GM12878 (cell line): ENCODE measurements at regions not wholly inside any gene's neighbourhood (a gene's known extent, or its start where the extent isn't known, plus 50 kb on each side); places are given as distances from the start of the nearest gene placed in this dataset.

ENCODE experiments used
- CEBPB ChIP-seq, 2 experiments: fragments of 150-350 bp in 1 of 2; IDR thresholded peaks; 2 replicates each; pipeline ENCODE4 v1.6.1; 2012 to 2014; ENCODE audit warnings: low read depth in 2 of 2, low read length in 2 of 2, borderline replicate concordance in 1 of 2, inconsistent platforms in 1 of 2
- CREB1 ChIP-seq: IDR thresholded peaks from 2 replicates; pipeline ENCODE4 v1.6.1; 2012; ENCODE audit warnings: low read depth, mild to moderate bottlenecking, inconsistent platforms
- ESRRA ChIP-seq: IDR thresholded peaks from 2 replicates; pipeline ENCODE4 v1.6.1; 2012; ENCODE audit warnings: mild to moderate bottlenecking, low read length, improper control_type of control experiment
- FOXK2 ChIP-seq: fragments of 450-650 bp; IDR thresholded peaks from 2 replicates; pipeline ENCODE4 v1.6.1; 2017; ENCODE audit warnings: mild to moderate bottlenecking, moderate library complexity
- MYB ChIP-seq: fragments of 150-350 bp; IDR thresholded peaks from 2 replicates; pipeline ENCODE4 v1.6.1; 2014; ENCODE audit warnings: mild to moderate bottlenecking, low read depth, low read length, borderline replicate concordance
- MYC ChIP-seq: IDR thresholded peaks from 2 replicates; pipeline ENCODE4 v1.6.1; 2011; ENCODE audit warnings: mild to moderate bottlenecking, low read length, moderate library complexity, inconsistent platforms; ENCODE audit not compliant: insufficient read depth, insufficient replicate concordance, insufficient read length, severe bottlenecking
- SMARCA5 ChIP-seq: fragments of 450-650 bp; IDR thresholded peaks from 2 replicates; pipeline ENCODE4 v1.6.1; 2017; ENCODE audit warnings: mild to moderate bottlenecking
- TBL1XR1 ChIP-seq: IDR thresholded peaks from 2 replicates; pipeline ENCODE4 v1.6.1; 2012; ENCODE audit warnings: low read depth, low read length, improper control_type of control experiment
- TCF3 ChIP-seq: IDR thresholded peaks from 2 replicates; pipeline ENCODE4 v1.6.1; 2012; ENCODE audit warnings: low read depth, mild to moderate bottlenecking, low read length, borderline replicate concordance; ENCODE audit not compliant: insufficient read depth
- TF ChIP-seq, protein P1 (sequence below): fragments of 450-650 bp; IDR thresholded peaks from 2 replicates; pipeline ENCODE4 v1.6.1; 2018; ENCODE audit warnings: borderline replicate concordance, mild to moderate bottlenecking; ENCODE audit not compliant: partially characterized antibody
- TF ChIP-seq, protein P2 (sequence below): IDR thresholded peaks from 2 replicates; pipeline ENCODE4 v1.6.1; 2012; ENCODE audit warnings: mild to moderate bottlenecking, low read depth, low read length
- TF ChIP-seq, protein P3 (sequence below): fragments of 150-350 bp; IDR thresholded peaks from 2 replicates; pipeline ENCODE4 v1.6.1; 2014; ENCODE audit warnings: mild to moderate bottlenecking, low read depth, low read length
- TF ChIP-seq, protein P4 (sequence below): fragments of 450-650 bp; IDR thresholded peaks from 2 replicates; pipeline ENCODE4 v1.6.1; 2017; ENCODE audit warnings: mild to moderate bottlenecking
- TF ChIP-seq, protein P5 (sequence below): fragments of 450-650 bp; IDR thresholded peaks from 2 replicates; pipeline ENCODE4 v1.6.1; 2017; ENCODE audit warnings: mild to moderate bottlenecking, low read depth, inconsistent platforms; ENCODE audit not compliant: poor library complexity, severe bottlenecking
- TF ChIP-seq, protein P6 (sequence below): IDR thresholded peaks from 2 replicates; pipeline ENCODE4 v1.6.1; 2012; ENCODE audit warnings: low read depth, low read length, improper control_type of control experiment

DNA sequence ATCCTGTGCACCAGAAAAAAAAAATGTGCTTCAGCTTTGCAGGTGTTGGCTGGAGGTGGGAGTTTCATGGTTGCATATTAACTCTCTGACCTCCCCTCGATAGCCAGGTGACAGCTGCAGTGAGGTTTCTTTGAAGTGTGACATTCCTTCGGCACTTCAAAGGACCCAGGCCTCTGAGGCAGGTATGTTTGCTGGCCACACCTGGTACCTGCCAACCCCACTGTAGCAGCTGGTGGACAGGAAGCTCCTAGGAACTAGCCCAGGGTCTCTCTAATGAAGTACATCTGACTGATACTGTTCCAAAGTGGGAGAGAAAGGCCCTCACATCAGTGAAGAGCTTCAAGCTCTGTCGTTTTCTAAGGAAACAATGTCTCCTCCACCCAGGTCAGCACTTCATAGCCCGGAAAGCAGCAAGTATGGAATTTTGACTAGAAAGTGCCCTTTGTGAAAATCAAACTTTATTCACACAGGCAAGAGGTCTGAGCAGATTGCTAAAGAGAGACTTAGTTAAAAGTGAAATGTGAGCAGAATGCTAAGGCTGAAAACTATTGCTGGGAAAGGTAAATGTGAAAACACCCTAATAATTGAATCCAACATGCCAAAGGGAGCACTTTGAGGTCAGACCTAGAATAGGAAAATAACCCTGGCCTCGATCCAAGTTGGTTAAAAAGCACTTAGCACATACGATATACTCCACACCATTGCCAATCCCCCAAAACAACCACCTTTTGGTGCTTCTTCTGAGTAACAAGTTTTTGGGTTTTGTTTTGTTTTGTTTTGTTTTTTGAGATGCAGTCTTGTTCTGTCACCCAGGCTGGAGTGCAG is 71.3 kb downstream of the PHLDA1 start (continued):
- TF ChIP-seq, protein P1, sequence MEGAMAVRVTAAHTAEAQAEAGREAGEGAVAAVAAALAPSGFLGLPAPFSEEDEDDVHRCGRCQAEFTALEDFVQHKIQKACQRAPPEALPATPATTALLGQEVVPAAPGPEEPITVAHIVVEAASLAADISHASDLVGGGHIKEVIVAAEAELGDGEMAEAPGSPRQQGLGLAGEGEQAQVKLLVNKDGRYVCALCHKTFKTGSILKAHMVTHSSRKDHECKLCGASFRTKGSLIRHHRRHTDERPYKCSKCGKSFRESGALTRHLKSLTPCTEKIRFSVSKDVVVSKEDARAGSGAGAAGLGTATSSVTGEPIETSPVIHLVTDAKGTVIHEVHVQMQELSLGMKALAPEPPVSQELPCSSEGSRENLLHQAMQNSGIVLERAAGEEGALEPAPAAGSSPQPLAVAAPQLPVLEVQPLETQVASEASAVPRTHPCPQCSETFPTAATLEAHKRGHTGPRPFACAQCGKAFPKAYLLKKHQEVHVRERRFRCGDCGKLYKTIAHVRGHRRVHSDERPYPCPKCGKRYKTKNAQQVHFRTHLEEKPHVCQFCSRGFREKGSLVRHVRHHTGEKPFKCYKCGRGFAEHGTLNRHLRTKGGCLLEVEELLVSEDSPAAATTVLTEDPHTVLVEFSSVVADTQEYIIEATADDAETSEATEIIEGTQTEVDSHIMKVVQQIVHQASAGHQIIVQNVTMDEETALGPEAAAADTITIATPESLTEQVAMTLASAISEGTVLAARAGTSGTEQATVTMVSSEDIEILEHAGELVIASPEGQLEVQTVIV, result no peak
- TF ChIP-seq MYC, result no peak
- no peak for TF ChIP-seq CEBPB (IDR thresholded peaks at IDR 0.05; ENCODE audit: borderline replicate concordance in 1 of 2, low read depth in 2 of 2, low read length in 2 of 2)
- no peak for TF ChIP-seq CREB1
- no peak for TF ChIP-seq FOXK2
- TF ChIP-seq, protein P2, sequence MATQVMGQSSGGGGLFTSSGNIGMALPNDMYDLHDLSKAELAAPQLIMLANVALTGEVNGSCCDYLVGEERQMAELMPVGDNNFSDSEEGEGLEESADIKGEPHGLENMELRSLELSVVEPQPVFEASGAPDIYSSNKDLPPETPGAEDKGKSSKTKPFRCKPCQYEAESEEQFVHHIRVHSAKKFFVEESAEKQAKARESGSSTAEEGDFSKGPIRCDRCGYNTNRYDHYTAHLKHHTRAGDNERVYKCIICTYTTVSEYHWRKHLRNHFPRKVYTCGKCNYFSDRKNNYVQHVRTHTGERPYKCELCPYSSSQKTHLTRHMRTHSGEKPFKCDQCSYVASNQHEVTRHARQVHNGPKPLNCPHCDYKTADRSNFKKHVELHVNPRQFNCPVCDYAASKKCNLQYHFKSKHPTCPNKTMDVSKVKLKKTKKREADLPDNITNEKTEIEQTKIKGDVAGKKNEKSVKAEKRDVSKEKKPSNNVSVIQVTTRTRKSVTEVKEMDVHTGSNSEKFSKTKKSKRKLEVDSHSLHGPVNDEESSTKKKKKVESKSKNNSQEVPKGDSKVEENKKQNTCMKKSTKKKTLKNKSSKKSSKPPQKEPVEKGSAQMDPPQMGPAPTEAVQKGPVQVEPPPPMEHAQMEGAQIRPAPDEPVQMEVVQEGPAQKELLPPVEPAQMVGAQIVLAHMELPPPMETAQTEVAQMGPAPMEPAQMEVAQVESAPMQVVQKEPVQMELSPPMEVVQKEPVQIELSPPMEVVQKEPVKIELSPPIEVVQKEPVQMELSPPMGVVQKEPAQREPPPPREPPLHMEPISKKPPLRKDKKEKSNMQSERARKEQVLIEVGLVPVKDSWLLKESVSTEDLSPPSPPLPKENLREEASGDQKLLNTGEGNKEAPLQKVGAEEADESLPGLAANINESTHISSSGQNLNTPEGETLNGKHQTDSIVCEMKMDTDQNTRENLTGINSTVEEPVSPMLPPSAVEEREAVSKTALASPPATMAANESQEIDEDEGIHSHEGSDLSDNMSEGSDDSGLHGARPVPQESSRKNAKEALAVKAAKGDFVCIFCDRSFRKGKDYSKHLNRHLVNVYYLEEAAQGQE, result no peak
- no peak for TF ChIP-seq TBL1XR1
- TF ChIP-seq, protein P3, sequence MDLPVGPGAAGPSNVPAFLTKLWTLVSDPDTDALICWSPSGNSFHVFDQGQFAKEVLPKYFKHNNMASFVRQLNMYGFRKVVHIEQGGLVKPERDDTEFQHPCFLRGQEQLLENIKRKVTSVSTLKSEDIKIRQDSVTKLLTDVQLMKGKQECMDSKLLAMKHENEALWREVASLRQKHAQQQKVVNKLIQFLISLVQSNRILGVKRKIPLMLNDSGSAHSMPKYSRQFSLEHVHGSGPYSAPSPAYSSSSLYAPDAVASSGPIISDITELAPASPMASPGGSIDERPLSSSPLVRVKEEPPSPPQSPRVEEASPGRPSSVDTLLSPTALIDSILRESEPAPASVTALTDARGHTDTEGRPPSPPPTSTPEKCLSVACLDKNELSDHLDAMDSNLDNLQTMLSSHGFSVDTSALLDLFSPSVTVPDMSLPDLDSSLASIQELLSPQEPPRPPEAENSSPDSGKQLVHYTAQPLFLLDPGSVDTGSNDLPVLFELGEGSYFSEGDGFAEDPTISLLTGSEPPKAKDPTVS, result no peak
- TF ChIP-seq, protein P4, sequence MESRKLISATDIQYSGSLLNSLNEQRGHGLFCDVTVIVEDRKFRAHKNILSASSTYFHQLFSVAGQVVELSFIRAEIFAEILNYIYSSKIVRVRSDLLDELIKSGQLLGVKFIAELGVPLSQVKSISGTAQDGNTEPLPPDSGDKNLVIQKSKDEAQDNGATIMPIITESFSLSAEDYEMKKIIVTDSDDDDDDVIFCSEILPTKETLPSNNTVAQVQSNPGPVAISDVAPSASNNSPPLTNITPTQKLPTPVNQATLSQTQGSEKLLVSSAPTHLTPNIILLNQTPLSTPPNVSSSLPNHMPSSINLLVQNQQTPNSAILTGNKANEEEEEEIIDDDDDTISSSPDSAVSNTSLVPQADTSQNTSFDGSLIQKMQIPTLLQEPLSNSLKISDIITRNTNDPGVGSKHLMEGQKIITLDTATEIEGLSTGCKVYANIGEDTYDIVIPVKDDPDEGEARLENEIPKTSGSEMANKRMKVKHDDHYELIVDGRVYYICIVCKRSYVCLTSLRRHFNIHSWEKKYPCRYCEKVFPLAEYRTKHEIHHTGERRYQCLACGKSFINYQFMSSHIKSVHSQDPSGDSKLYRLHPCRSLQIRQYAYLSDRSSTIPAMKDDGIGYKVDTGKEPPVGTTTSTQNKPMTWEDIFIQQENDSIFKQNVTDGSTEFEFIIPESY, result no peak
- no peak for TF ChIP-seq SMARCA5
- TF ChIP-seq TCF3, result peak; percentile 33; the same call in 1 of the 2 replicates
- TF ChIP-seq MYB, result no peak
- TF ChIP-seq, protein P5, sequence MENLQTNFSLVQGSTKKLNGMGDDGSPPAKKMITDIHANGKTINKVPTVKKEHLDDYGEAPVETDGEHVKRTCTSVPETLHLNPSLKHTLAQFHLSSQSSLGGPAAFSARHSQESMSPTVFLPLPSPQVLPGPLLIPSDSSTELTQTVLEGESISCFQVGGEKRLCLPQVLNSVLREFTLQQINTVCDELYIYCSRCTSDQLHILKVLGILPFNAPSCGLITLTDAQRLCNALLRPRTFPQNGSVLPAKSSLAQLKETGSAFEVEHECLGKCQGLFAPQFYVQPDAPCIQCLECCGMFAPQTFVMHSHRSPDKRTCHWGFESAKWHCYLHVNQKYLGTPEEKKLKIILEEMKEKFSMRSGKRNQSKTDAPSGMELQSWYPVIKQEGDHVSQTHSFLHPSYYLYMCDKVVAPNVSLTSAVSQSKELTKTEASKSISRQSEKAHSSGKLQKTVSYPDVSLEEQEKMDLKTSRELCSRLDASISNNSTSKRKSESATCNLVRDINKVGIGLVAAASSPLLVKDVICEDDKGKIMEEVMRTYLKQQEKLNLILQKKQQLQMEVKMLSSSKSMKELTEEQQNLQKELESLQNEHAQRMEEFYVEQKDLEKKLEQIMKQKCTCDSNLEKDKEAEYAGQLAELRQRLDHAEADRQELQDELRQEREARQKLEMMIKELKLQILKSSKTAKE, result no peak
- TF ChIP-seq ESRRA, result no peak
- TF ChIP-seq, protein P6, sequence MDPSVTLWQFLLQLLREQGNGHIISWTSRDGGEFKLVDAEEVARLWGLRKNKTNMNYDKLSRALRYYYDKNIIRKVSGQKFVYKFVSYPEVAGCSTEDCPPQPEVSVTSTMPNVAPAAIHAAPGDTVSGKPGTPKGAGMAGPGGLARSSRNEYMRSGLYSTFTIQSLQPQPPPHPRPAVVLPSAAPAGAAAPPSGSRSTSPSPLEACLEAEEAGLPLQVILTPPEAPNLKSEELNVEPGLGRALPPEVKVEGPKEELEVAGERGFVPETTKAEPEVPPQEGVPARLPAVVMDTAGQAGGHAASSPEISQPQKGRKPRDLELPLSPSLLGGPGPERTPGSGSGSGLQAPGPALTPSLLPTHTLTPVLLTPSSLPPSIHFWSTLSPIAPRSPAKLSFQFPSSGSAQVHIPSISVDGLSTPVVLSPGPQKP, result no peak
